ENCODE measurements at regions not wholly inside any gene's neighbourhood (a gene's known extent, or its start where the extent isn't known, plus 50 kb on each side); places are given as distances from the start of the nearest gene placed in this dataset.
"Not testable (repeated sequence)": the region's sequence is repeated elsewhere in the genome, so short reads cannot be mapped to it uniquely, and the experiment has no call there.

DNA sequence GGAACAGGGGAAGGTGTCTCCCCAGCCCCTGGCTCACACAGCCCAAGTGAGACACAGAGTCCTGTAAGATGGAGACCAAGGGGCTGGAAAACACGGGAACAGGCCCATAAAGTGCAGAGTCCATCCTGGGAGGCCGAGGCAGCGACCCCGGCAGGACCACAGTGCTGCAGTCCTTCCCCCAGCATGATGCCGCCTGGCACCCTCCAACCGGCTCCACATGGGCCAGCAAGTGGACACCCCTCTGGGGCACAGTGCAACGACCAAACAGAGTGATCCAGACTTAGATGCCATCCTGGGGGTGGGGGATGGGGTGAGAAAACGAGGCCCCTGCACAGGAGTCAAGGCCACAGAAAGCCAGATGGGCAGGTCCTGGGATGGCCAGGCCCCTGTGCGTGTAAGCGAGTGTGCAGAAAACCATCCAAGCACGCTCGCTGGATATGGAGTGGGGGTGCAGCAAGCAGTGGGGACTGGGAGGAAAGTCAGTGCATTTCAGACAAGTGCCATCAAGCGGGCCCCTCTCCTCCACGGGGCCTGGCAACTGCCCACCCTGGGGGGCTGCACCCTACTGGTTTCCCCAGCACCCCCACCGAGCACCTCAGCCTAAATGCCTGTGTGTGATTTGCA lies 104.7 kb downstream of the NPIPB11 start:
- DNase-seq (ENCODE audit: low read depth); in situ Hi-C loops (cut with HindIII; ENCODE audit: low pct_unique_long_range_greater_than_20kb, low sequenced_read_pairs): not testable (repeated sequence)

DNA sequence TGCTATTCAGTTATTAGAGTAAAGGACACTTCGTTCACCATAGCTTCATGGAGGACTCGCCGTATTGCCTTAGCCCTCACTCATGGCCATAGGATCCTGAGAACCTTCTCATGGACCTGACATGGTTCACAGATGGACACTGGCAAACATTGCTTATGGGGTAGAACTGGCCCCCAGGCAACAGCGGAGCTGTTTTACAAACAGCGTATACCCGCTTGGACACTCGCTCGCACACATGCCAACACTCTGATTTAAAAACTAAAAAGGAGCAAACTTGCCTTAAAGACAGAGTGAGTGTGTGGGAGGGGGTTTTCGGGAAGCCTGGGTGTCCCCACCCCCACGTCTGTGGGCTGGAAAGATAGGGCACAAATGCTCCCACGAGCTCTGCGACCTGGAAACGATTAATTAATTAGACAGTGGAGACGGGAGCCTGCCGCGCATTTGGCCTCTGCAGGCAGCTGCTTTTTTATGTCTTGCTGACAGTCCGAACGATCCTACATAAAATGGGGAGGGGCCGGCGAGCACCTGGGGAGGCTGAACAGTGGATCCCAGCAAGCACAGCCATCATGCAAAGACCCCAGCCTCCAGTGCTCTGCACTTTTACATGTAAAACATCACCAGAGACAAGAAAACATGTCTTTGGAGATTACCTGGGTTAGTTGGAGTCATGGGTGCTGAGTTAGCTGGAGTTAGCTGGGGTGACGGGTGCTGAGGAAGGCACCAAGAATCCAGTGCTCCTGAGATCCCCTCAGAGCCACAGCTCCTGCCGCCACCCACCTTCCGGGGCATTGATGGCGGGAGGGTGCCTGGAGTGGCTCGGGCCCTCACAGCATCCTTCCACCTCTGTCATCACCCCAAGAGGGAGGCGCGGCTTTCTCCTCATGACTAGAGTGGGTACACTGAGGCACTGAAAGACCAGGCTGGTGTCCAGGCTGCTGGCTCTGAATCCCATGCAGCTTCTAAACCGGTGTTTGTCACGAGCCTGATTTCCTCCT lies 105.7 kb downstream of the NPIPB11 start:
- in situ Hi-C loops (cut with HindIII; ENCODE audit: low pct_unique_long_range_greater_than_20kb, low sequenced_read_pairs); DNase-seq (ENCODE audit: low read depth): not testable (repeated sequence)

DNA sequence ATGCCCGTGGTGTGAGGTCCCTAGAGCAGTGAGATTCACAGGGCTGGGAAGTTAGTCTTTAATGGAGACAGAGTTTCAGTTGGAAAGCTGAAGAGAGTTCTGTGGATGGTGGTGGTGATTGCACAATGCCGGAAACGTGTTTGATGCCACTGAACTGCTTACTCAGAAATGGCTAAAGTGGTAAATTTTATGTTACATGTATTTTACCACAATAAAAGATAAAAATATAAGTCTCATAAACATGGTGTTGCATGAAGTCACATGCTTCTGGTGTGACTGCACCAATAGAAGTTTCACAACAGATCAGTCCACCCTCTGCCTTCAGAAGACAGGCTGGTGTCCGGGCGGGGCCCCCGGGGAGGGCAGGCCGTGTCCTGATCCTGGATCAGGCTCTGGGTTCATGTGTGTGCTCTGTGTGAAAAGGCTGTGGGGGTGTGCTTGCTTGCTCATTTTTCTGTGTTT lies 106.5 kb downstream of the NPIPB11 start:
- DNase-seq (ENCODE audit: low read depth); in situ Hi-C loops (cut with HindIII; ENCODE audit: low pct_unique_long_range_greater_than_20kb, low sequenced_read_pairs): not testable (repeated sequence)

DNA sequence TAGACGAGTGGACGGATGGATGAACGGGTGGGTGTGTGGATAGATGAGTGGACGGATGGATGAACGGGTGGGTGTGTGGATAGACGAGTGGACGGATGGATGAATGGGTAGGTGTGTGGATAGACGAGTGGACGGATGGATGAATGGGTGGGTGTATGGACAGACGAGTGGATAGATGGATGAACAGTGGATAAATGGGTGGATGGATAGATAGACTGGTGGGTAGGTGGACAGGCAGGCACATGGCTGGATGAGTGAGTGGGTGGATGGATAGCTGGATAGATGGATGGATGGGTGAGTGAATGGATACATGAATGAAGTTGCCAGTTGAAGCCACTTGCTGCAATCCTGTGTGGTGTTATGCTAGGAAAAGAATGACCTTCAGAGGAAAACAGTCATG lies 107.5 kb downstream of the NPIPB11 start:
- in situ Hi-C loops (cut with HindIII; ENCODE audit: low pct_unique_long_range_greater_than_20kb, low sequenced_read_pairs); DNase-seq (ENCODE audit: low read depth): not testable (repeated sequence)

DNA sequence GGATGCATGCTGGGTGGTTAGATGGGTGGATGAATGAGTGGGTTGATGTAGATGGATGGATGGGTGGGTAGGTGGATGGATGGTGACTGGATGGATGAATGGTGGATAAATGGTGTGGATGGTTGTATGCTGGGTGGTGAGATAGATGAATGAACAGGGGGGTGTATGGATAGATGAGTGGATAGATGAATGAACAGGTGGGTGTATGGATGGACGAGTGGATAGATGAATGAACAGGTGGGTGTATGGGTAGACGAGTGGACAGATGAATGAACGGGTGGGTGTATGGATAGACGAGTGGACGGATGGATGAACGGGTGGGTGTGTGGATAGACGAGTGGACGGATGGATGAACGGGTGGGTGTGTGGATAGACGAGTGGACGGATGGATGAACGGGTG lies 108.2 kb downstream of the NPIPB11 start:
- in situ Hi-C loops (cut with HindIII; ENCODE audit: low pct_unique_long_range_greater_than_20kb, low sequenced_read_pairs) = not testable (repeated sequence)

DNA sequence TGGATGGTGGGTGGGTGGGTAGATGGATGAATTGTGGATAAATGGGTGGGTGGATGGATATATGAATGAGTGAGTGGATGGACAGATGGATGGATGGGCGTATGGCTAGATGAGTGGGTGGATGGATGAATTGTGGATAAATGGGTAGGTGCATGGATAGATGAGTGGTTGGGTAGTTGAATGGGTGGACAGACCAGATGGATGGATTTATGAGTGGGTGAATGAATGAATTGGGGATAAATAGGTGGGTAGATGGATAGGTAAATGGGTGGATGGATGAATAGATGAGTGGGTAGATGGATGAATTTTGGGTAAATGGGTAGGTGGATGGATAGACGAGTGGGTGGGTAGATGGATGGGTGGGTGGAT lies 108.7 kb downstream of the NPIPB11 start:
- in situ Hi-C loops (cut with HindIII; ENCODE audit: low pct_unique_long_range_greater_than_20kb, low sequenced_read_pairs); DNase-seq (ENCODE audit: low read depth): not testable (repeated sequence)

More for the DNA sequence above, 108.2 kb downstream of the NPIPB11 start:
- DNase-seq (ENCODE audit: low read depth) = not testable (repeated sequence)

DNA sequence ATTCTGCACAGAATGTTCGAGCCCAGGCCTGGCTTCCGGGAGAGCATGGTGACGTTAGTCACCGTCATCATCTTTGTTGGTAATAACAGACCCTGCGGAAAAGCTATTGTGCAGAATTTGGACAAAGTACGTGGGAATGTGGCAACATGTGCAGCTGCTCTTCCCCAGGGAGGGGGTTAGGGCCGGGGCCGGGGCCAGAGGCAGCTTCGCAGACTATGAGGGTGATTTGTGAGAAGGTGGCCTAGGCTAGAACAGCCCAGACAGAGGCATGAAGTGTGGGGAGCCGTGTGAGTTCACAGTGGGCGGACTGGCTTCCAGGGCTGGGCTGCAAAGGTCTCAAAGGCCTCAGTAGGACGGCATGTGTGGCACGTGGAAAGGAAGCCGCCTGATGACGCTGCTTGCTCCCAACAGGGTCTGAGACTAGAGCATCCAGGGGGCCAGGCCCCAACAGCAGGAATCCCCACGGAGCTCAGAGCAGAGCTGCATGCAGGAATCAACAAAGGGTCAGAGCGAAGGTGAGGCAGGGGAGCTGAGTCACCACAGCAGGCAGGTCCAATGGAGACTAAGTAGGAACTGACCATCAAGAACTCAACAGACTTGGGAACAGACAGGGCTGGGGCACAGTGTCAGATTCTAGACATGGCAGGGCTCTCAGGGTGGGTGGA lies 109.2 kb downstream of the NPIPB11 start:
- in situ Hi-C loops (cut with HindIII; ENCODE audit: low pct_unique_long_range_greater_than_20kb, low sequenced_read_pairs); DNase-seq (ENCODE audit: low read depth): not testable (repeated sequence)

DNA sequence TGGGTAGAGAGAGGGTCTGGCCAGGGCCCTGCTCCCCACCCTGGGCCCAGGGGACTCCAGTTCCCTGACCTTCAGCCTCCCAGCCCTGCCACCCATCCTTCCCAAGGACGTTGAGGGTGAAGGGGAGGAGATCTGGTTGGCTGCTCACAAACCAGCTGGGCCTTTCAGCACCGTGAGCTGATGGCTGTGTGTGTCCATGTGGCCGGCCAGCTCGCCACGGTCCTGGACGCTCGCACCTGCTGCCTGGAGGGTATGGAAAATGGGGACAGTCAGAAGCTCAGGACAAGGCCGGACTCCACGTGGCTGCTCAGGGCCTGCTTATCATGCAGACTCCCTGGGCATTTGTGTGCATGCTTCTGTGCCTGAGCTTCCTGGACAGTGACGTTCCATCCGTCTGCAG lies 110.3 kb downstream of the NPIPB11 start:
- DNase-seq (ENCODE audit: low read depth); in situ Hi-C loops (cut with HindIII; ENCODE audit: low pct_unique_long_range_greater_than_20kb, low sequenced_read_pairs): not testable (repeated sequence)

DNA sequence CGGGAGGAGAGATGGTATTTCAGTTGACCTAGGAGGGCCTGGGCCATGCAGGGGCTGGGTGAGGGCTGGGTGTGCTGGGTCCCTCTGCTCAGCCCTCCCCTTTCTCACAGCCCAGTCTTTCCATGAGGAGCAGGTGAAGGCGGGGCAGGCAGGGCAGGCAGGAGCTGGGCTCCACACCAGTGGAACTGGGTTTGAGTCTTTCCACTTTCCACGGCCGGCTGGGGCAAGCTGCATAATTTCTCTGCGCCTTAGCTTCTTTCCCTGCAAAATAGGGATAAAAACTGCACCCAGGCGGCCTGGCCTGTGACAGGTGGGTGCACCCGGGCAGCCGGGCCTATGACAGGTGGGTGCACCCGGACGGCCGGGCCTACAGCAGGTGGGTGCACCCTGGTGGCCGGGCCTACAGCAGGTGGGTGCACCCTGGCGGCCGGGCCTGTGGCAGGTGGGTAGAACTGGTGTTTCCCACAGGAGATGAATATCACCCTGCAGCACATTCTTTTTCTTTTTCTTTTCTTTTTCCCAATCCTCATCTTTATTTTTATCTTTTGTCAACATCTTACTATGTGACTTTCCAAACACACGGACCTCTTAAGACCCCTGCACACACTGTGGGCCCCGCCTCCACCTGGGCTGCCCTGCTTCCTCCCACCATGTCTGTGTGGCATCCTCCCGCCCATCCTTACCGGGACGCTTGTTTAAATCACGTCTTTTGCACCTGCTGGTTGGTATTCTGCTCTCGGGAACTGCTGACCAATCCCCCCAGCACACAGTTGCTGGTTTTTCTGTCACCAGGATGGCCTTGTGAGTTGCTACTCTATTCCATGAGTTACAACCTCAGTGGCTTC lies 111.3 kb downstream of the NPIPB11 start:
- DNase-seq (ENCODE audit: low read depth); in situ Hi-C loops (cut with HindIII; ENCODE audit: low pct_unique_long_range_greater_than_20kb, low sequenced_read_pairs): not testable (repeated sequence)

DNA sequence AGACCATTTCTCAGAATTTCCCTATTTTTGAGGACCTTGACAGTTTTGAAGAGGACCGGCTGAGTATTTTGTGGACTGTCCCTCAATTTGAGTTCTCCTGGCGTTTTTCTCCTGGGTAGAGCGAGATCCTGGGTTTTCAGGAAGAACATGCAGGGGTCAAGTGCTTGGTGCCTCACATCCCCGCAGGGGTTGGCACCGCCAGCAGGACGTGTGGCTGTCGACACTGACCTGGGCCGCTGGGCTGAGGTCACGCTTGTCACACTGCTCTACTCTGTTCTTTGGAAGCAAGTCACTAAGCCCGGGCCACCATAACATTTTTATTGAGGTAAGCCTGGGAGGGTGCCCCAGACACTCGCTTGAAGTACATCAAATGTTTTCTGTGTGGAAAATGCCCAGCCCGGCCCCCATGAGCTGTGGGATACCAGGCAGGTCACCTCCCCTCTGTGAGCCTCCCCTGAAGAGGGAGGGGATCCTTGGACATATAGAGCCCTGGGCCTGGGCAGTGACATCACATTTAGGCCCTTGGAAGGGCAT lies 112.0 kb downstream of the NPIPB11 start:
- in situ Hi-C loops (cut with HindIII; ENCODE audit: low pct_unique_long_range_greater_than_20kb, low sequenced_read_pairs); DNase-seq (ENCODE audit: low read depth): not testable (repeated sequence)

DNA sequence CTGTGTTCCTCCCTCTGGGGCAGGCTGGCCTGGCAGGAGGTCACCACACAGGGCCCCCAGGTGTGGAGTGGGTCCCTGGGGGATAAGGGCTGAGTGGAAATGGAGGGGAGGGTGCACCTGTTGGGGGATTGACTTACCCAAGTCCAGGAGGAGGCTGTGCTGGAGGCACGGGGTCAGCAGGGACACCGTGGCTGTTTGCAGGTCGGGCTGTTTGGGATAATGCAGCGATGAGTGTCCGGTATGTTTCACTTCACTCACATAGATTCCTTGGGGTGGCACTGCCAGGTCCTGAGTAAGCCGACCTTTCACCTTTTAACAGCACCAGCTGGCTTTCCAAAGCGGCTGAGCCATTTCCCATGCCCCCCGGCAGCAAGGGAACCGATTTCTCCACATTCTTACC lies 113.0 kb downstream of the NPIPB11 start:
- DNase-seq (ENCODE audit: low read depth); in situ Hi-C loops (cut with HindIII; ENCODE audit: low pct_unique_long_range_greater_than_20kb, low sequenced_read_pairs): not testable (repeated sequence)

DNA sequence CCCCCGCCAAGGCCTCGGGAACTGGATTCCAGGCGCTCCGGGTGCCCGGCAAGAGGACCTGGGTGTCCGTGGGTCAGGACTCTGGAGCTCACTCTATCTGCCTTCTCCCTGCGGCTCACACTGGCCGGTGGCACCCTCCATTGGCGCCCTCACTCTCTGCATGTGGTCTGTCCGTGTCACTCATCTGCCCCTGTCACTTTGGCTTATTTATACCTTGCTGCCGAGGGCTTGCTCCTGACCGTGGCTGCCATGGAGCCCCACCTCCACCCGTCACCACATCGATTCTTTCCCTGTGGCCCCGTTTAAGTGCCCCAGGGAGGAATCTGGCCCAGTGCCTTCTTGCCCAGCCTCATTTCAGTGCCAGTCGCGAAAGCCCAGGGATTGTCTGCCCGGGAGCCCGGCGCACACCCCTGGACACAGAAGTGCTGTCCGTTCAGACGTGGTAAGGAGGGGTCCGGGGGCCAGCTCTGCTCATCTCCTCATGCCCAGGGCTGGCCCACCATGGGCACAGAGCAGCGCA lies 113.5 kb downstream of the NPIPB11 start:
- in situ Hi-C loops (cut with HindIII; ENCODE audit: low pct_unique_long_range_greater_than_20kb, low sequenced_read_pairs); DNase-seq (ENCODE audit: low read depth): not testable (repeated sequence)

DNA sequence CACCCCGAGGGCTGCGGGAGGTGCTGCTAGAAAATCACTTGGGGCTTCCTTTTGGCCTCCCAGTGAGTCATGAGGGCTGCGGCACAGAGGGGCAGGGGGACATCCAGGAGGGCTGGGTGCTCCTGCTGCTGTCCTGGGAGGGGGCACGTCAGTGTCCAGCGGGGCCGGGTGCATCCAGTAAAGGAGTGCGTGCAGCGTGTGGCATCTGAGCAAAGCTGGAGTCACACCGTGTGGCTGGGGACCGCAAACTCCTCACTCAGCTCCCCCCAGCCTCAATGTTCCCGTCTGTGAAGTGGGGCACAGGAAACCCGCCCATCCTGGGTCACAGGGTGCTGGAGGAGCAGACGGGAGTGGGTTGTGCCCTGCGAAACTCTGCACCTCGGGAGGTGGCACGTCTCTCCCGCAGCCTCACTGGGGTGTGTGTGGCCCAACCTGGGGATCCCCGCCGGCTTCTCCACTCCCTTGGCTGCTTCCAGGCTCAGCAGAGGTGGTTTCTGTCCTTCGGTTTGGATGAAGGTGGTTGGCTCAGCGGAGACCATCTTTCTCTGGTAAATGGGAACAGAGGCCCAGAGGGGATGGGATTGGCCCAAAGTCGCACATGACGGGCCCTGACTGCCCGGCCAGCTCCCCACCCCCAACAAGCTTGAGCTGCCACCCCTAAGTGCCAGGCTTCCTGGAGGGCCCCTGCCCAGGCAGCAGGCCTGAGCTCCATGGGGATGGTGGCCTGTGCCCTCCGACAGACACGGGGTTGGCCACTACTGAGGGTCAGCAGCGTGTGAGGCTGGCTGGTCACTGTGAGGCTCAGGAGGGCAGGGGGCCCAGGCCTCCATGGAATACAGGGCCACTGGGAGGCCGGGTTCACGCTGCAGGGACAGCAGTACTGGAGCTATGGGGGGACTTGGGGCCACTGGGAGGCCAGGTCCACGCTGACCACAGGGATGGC lies 114.9 kb downstream of the NPIPB11 start:
- in situ Hi-C loops (cut with HindIII; ENCODE audit: low pct_unique_long_range_greater_than_20kb, low sequenced_read_pairs); DNase-seq (ENCODE audit: low read depth): not testable (repeated sequence)

DNA sequence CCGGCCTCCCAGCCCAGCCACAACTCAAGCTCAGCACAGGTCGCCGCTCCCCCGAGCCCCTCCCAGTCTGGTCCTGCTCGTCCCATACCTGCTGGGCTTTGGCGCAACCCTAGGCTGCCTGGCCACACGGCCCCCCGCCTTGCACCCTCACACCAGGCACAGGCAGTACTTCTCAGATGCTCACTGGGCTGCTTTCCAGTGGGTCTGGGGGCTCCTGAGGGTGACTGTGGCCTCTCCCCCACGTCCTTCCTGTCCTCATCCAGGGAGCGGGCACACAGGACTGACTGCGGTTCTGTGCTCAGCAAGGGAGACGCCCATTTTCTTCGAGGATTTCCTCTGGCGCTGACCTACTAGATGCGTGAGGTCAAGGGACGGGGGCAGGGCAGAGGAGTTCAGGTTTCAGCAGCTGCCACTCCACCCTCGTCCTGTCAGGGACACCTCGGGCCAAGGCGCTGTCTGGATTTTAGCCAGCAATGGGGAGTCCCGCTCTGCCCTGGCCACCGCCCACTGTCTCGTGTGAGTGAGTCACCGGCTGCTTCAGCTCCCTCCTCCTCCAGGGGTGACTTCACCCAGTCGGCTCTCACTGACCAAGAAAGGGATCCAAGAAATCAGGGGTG lies 115.8 kb downstream of the NPIPB11 start:
- in situ Hi-C loops (cut with HindIII; ENCODE audit: low pct_unique_long_range_greater_than_20kb, low sequenced_read_pairs) = no loop called here
- DNase-seq (ENCODE audit: low read depth) = peak; percentile 98

DNA sequence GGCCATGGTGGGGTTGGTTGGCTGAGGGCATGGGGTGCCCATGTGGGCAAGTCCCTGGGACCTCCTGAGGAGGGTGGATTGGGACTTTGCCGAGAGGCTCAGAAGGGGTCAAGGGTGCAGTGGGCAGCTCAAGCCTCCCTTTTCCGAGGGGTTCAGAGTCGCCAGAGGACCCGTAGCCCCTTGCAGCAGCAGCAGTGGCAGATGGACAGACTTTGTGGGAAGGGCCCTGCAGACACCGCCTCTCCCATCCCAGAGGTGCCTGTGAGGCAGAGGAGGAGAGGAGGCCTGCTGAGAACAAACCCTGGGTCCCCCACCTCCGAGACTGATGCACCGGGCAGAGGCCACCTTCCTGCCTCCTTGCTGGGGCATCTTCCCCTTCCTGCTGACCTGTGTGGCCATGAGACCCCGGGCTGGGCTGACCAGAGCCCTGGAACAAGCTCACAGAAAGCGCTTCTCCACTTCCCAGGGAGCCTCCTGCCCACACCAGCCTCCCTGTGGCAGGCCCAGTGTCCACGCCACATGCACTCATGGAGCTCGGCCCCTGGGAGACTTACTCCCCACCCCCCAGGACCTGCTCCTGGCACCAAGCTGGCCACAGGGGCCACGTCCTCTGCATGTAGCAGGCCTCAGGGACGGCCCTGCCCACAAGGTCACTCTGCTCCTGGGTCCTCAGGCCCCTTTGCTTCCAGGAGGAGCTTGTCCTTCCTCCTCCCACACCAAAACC lies 116.8 kb downstream of the NPIPB11 start:
- in situ Hi-C loops (cut with HindIII; ENCODE audit: low pct_unique_long_range_greater_than_20kb, low sequenced_read_pairs); DNase-seq (ENCODE audit: low read depth): not testable (repeated sequence)

Data from Caki2 (cell line).